GM12801 (cell line): ENCODE measurements at regions not wholly inside any gene's neighbourhood (a gene's known extent, or its start where the extent isn't known, plus 50 kb on each side); places are given as distances from the start of the nearest gene placed in this dataset.

Experiments used
- TF ChIP-seq, protein P1 (sequence below): IDR thresholded peaks from one replicate; pipeline ENCODE4 v1.5.1; 2011; ENCODE audit warnings: control low read depth; ENCODE audit not compliant: insufficient read length; ENCODE audit errors: extremely low read depth

DNA sequence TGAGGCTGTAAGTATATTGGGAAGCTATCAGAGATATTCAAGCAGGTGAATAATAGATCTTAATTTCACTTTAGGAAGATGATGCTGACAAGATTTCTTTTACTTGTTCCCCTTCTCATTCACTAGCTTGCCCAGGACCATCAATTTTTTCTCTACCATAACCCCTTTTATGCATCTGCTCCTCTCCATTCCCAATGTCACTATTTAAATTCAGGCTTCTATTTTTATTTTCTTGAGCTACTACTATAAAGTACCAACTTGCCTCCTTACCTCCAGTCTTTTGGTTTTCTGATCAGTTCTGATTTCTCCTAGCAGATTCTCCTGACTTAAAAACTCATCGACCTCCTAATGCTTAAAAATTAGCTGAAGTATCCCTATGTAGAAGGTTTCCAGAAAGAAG lies 97.7 kb upstream of the SMIM30 start:
- TF ChIP-seq, protein P1, sequence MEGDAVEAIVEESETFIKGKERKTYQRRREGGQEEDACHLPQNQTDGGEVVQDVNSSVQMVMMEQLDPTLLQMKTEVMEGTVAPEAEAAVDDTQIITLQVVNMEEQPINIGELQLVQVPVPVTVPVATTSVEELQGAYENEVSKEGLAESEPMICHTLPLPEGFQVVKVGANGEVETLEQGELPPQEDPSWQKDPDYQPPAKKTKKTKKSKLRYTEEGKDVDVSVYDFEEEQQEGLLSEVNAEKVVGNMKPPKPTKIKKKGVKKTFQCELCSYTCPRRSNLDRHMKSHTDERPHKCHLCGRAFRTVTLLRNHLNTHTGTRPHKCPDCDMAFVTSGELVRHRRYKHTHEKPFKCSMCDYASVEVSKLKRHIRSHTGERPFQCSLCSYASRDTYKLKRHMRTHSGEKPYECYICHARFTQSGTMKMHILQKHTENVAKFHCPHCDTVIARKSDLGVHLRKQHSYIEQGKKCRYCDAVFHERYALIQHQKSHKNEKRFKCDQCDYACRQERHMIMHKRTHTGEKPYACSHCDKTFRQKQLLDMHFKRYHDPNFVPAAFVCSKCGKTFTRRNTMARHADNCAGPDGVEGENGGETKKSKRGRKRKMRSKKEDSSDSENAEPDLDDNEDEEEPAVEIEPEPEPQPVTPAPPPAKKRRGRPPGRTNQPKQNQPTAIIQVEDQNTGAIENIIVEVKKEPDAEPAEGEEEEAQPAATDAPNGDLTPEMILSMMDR, result no peak

DNA sequence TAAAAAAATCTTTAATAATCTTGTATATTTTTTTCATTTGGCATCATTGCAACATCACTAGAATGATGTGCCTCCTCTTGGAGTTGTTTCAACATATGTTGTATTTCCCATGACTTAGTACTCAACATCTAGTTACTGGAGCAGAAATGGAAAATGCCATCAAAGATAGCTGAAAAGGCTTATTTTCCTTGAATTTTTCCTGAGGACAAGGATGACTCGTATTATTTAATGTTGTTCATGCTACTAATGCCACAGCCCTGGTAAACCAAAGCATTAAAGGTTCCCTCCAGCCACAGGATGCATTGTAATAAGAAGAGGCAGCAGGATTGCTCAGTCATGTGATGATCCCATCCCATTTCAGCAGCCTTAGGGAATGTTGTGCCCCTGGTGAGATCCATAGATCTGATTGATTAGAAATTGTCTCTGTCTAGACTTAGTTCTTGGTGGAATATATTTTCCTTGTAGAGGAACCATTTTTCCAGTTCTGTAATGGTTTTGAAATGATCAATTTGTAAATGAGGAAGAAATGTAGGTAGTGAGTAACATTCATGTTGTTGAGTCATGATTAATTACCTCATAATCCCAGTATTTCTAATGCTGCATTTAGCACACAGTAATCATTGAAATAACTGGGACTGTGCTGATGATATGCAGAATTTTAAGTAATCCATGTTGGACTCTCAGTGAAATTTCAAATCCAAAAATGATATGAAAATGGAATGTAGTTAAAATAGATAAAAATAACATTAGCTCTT lies 91.3 kb upstream of the SMIM30 start:
- TF ChIP-seq, protein P1, result no peak

DNA sequence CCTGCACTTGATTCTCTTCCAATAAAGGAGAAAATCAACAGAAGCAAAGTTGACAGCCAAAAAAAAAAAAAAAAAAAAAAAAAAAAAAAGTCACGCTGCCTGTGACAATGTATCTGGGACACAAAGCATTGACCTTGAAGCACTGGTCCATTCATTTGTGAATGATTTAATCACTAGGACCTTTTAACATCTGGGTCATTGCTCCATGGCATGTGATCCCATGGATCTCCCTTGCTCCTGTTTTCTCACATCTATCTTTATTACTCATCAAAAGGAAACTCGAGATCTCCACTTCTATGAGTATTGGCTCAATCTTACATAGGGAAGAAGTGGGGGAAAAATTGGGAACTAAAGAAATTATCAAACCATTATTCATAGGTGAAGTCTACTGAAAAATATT lies 89.6 kb upstream of the SMIM30 start:
- TF ChIP-seq, protein P1, result no peak

DNA sequence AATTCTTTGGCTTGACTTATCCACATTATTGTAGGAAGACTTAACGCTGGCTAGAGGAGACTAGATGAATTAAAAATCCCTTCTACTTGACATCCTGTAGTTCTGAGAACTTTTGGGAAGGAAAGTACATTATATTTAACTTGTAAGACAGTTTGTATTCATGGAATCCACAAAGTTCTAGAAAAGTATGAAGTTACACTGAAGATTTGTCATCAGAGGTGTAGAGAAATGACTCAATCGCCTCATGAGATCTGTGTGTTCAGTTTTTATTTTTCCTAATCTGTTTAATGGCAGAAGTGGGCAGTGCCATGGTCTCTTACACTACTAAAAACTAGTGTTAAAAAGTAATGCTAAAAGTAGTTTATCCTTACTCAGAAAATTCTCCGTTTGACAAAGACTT lies 89.1 kb upstream of the SMIM30 start:
- TF ChIP-seq, protein P1, result no peak

DNA sequence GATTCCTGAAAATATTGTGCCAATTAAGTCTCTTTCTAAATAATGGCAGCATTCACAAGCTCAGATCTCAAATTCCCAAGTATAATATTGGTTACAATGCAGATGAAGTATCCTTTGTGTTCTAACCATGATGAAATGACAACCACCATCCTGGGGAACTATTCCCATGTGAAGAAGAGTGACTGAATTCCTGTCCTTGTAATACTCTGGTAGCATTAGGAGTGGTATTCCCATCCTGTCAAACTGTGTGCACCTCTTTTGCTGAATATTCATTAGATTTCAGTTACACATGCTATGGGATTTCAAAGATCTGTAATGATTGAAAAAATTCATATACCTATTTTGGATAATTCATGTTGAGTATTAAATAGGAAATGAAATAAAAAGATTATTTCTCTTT lies 86.1 kb upstream of the SMIM30 start:
- TF ChIP-seq, protein P1, result no peak

DNA sequence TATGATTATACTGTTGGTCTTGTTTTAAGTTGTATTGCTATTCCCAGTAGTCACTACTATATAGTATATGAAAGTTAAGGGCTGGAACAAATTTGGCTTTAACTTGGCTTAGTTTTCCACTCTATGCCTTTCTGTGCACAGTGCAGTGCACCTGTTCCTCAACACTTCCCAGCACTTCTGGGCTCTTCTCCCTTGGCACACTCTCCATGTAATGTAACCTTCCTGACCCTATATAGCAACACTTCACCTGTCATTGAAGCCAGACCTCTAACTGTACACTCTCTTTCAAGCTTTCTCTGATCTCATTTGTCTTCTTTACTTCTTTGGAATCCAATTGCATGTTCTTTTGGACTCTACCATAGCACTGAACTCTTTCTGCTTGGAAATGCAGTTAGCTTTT lies 83.9 kb upstream of the SMIM30 start:
- TF ChIP-seq, protein P1, result no peak

DNA sequence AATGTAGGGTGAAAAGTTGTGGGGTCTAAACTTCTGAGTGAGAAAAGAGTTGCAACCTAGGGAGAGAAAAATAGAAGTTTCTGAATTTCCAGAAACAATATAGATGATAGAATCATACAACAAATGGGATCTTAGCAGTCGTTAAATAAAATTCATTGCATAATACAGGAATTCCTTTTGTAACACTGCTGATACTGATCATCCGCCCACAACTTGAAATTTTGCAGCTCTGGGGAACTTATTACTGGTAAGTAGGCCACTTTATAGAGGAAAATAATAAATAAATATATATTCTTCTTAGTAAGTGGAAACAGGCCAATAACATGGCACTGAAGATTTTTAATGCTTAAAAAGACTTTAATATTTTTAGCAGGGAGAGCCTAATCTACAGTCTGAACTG lies 81.9 kb upstream of the SMIM30 start:
- TF ChIP-seq, protein P1, result no peak
